Stimulated activated CD4-positive, alpha-beta T cell treated with anti-CD3 and anti-CD28 coated beads, Interleukin-12 subunit alpha, Interleukin-12 subunit beta, amount 100 ng/mL, for 24 hours (primary cell): ENCODE measurements at regions not wholly inside any gene's neighbourhood (a gene's known extent, or its start where the extent isn't known, plus 50 kb on each side); places are given as distances from the start of the nearest gene placed in this dataset.
"Not testable (repeated sequence)": the region's sequence is repeated elsewhere in the genome, so short reads cannot be mapped to it uniquely, and the experiment has no call there.

Source experiments
- DNase-seq, 2 experiments: peaks; one replicate each; pipeline ENCODE4 v3.0.0-alpha.2; 2020; ENCODE audit warnings: low read depth in 2 of 2

- DNase-seq = no peak
Measured at GRCh38 chr11:90585491-90585890, 362.6 kb upstream of the CHORDC1 start.

- DNase-seq = not testable (repeated sequence)
Measured at GRCh38 chr11:90582999-90583398, 360.1 kb upstream of the CHORDC1 start.

- no peak for DNase-seq
Measured at GRCh38 chr11:90564531-90564930, 341.7 kb upstream of the CHORDC1 start.

GRCh38 chr11:90558328-90558865 lies 335.5 kb upstream of the CHORDC1 start:
- no peak for DNase-seq

- DNase-seq = no peak
Measured at GRCh38 chr11:90556606-90557005, 333.8 kb upstream of the CHORDC1 start.

- DNase-seq = no peak
Measured at GRCh38 chr11:90556026-90556425, 333.2 kb upstream of the CHORDC1 start.

- no peak for DNase-seq
Measured at GRCh38 chr11:90555477-90555876, 332.6 kb upstream of the CHORDC1 start.

- DNase-seq = no peak
Measured at GRCh38 chr11:90542092-90542491, 319.2 kb upstream of the CHORDC1 start.

GRCh38 chr11:90536301-90536700 lies 313.5 kb upstream of the CHORDC1 start:
- no peak for DNase-seq

GRCh38 chr11:90532125-90532524 lies 309.3 kb upstream of the CHORDC1 start:
- DNase-seq = no peak

GRCh38 chr11:90531001-90531400 lies 308.2 kb upstream of the CHORDC1 start:
- no peak for DNase-seq

- DNase-seq = no peak
Measured at GRCh38 chr11:90525962-90526361, 303.1 kb upstream of the CHORDC1 start.

GRCh38 chr11:90512846-90513245 lies 290.0 kb upstream of the CHORDC1 start:
- DNase-seq = no peak

GRCh38 chr11:90510839-90511238 lies 288.0 kb upstream of the CHORDC1 start:
- DNase-seq = no peak

- no peak for DNase-seq
Measured at GRCh38 chr11:90500922-90501568, 278.2 kb upstream of the CHORDC1 start.

- DNase-seq = no peak
Measured at GRCh38 chr11:90496722-90497121, 273.9 kb upstream of the CHORDC1 start.

GRCh38 chr11:90493379-90493778 lies 270.5 kb upstream of the CHORDC1 start:
- DNase-seq = no peak

GRCh38 chr11:90491466-90491865 lies 268.6 kb upstream of the CHORDC1 start:
- DNase-seq = no peak

- peak in 1 of 2 experiments; percentile 20 for DNase-seq
Measured at GRCh38 chr11:90476442-90477007, 253.7 kb upstream of the CHORDC1 start.

- no peak for DNase-seq
Measured at GRCh38 chr11:90468923-90469322, 246.1 kb upstream of the CHORDC1 start.

- DNase-seq = no peak
Measured at GRCh38 chr11:90465553-90465952, 242.7 kb upstream of the CHORDC1 start.

GRCh38 chr11:90455347-90455920 lies 232.6 kb upstream of the CHORDC1 start:
- not testable (repeated sequence) for DNase-seq

GRCh38 chr11:90453525-90453924 lies 230.7 kb upstream of the CHORDC1 start:
- DNase-seq = no peak
